Endothelial cell of umbilical vein (primary cell): ENCODE measurements at regions not wholly inside any gene's neighbourhood (a gene's known extent, or its start where the extent isn't known, plus 50 kb on each side); places are given as distances from the start of the nearest gene placed in this dataset.

Source experiments
- BruUV-seq: library from RNA; stranded (reverse); fragments of 400-500 nt; replicated peaks from 2 replicates; lab custom pipeline; 2021; lab: Mats Ljungman, UMichigan
- CTCF ChIA-PET: fragments of 300-600, 350-600 bp; sonication (Branson Sonifier 250); formaldehyde crosslinking; loops from one replicate; lab custom pipeline; 2021; ENCODE audit warnings: antibody characterized with exemption, inconsistent platforms; lab: Charles Lee
- POLR2A ChIA-PET: fragments of 300-600, 350-600 bp; sonication (Branson Sonifier 250); formaldehyde crosslinking; loops from one replicate; lab custom pipeline; 2021; ENCODE audit warnings: antibody characterized with exemption, inconsistent platforms; lab: Charles Lee
- DNase-seq: peaks from one replicate; pipeline ENCODE4 v3.0.0-alpha.2; 2011; ENCODE audit warnings: low read depth, low spot score
- FAIRE-seq: peaks from 2 replicates; lab custom pipeline; 2011; peaks lifted over from hg19 to GRCh38; lab: Jason Lieb, UNC
- H2AFZ ChIP-seq: 2 replicates; pipeline ENCODE4 v1.6.0; 2012; ENCODE audit warnings: low read depth, low read length, control low read depth, inconsistent platforms
- H3K27ac ChIP-seq: 2 replicates; pipeline ENCODE4 v1.5.1; 2011; ENCODE audit warnings: low read depth, mild to moderate bottlenecking, control low read depth, low read length, moderate library complexity; ENCODE audit not compliant: insufficient read depth
- H3K27me3 ChIP-seq, 2 experiments: 2 replicates each; pipeline versions ENCODE4 v1.6.0 to v1.6.1; 2011; ENCODE audit warnings: low read length in 2 of 2, mixed read lengths in 1 of 2; ENCODE audit not compliant: control insufficient read depth in 2 of 2, insufficient read depth in 2 of 2
- H3K36me3 ChIP-seq, 2 experiments: 2 replicates in 1 of 2; 3 replicates in 1 of 2; pipeline ENCODE4 v1.5.1; 2011; ENCODE audit warnings: low read length in 2 of 2, mild to moderate bottlenecking in 1 of 2, moderate library complexity in 1 of 2; ENCODE audit not compliant: control insufficient read depth in 2 of 2, insufficient read depth in 2 of 2; ENCODE audit errors: extremely low read depth in 1 of 2
- H3K4me1 ChIP-seq: 3 replicates; pipeline ENCODE4 v1.5.1; 2011; ENCODE audit warnings: mild to moderate bottlenecking, low read length; ENCODE audit not compliant: control insufficient read depth, insufficient read depth; ENCODE audit errors: extremely low read depth
- H3K4me2 ChIP-seq: 2 replicates; pipeline ENCODE4 v1.6.1; 2011; ENCODE audit warnings: low read length, control low read depth, mixed read lengths; ENCODE audit not compliant: insufficient read depth
- H3K4me3 ChIP-seq, 3 experiments: fragments of 200-600 bp in 1 of 3; sonication (generic), shearing (Covaris generic) in 1 of 3; replicated peaks in 1 of 3; 2 replicates each; pipeline ENCODE4 v1.5.1; 2011 to 2016; ENCODE audit warnings: control low read depth in 3 of 3, low read length in 3 of 3, mild to moderate bottlenecking in 2 of 3, inconsistent platforms in 1 of 3, low read depth in 1 of 3, moderate library complexity in 1 of 3; ENCODE audit not compliant: insufficient read depth in 1 of 3
- H3K79me2 ChIP-seq: 2 replicates; pipeline ENCODE4 v1.6.0; 2012; ENCODE audit warnings: low read length, inconsistent platforms; ENCODE audit not compliant: control insufficient read depth, insufficient read depth
- H3K9ac ChIP-seq: replicated peaks from 2 replicates; pipeline ENCODE3; 2011; ENCODE audit warnings: low read length, control low read depth; ENCODE audit not compliant: insufficient read depth; ENCODE audit errors: extremely low read depth
- H3K9me1 ChIP-seq: replicated peaks from 3 replicates; pipeline ENCODE4 v1.6.0; 2011; ENCODE audit warnings: mild to moderate bottlenecking, low read length; ENCODE audit not compliant: control insufficient read depth, insufficient read depth; ENCODE audit errors: extremely low read depth
- H3K9me3 ChIP-seq: replicated peaks from 2 replicates; pipeline ENCODE4 v1.5.1; 2012; ENCODE audit warnings: low read length, inconsistent platforms; ENCODE audit not compliant: control insufficient read depth, insufficient read depth
- H4K20me1 ChIP-seq: replicated peaks from 2 replicates; pipeline ENCODE3; 2011; ENCODE audit warnings: mild to moderate bottlenecking, low read length; ENCODE audit not compliant: control insufficient read depth, insufficient read depth; ENCODE audit errors: extremely low read depth
- EZH2 ChIP-seq: IDR thresholded peaks from 2 replicates; pipeline ENCODE4 v1.6.1; 2012; ENCODE audit warnings: borderline replicate concordance, low read depth, mild to moderate bottlenecking, moderate library complexity, low read length, inconsistent platforms; ENCODE audit not compliant: severe bottlenecking
- FOS ChIP-seq: IDR thresholded peaks from 2 replicates; pipeline ENCODE4 v1.6.1; 2011; ENCODE audit warnings: mild to moderate bottlenecking, low read length, moderate library complexity, borderline replicate concordance; ENCODE audit not compliant: insufficient read depth
- GATA2 ChIP-seq: IDR thresholded peaks from 2 replicates; pipeline ENCODE4 v1.7.0; 2011; ENCODE audit warnings: low read depth, mild to moderate bottlenecking, moderate library complexity, mixed read lengths, low read length; ENCODE audit not compliant: insufficient read length, insufficient read depth
- JUN ChIP-seq: IDR thresholded peaks from 2 replicates; pipeline ENCODE4 v1.6.1; 2011; ENCODE audit warnings: borderline replicate concordance, low read depth; ENCODE audit not compliant: insufficient read length, insufficient read depth
- MYC ChIP-seq: IDR thresholded peaks from one replicate; pipeline ENCODE4 v1.6.1; 2011; ENCODE audit warnings: mild to moderate bottlenecking, low read depth, low read length
- POLR2A ChIP-seq: IDR thresholded peaks from 2 replicates; pipeline ENCODE4 v1.6.1; 2012; ENCODE audit warnings: low read depth, mild to moderate bottlenecking, control low read depth, low read length
- POLR2AphosphoS5 ChIP-seq: IDR thresholded peaks from 2 replicates; pipeline ENCODE4 v1.6.1; 2012; ENCODE audit warnings: low read depth, mild to moderate bottlenecking, control low read depth, low read length, moderate library complexity; ENCODE audit not compliant: insufficient read depth
- dilution Hi-C: fragments of 300-500 bp; cut with MboI; formaldehyde crosslinking; loops from one replicate; pipeline ENCODE4 v1.15.0; 2019; ENCODE audit warnings: low sequenced_read_pairs; ENCODE audit not compliant: extremely low pct_ligation_motif_present
- intact Hi-C: fragments of 100-400 bp; cut with micrococcal nuclease; formaldehyde crosslinking; loops from one replicate; pipeline ENCODE4 v1.10.0; 2022
- TF ChIP-seq, protein P1 (sequence below): IDR thresholded peaks from 2 replicates; pipeline ENCODE4 v1.6.1; 2011; ENCODE audit not compliant: insufficient read depth, insufficient read length

DNA sequence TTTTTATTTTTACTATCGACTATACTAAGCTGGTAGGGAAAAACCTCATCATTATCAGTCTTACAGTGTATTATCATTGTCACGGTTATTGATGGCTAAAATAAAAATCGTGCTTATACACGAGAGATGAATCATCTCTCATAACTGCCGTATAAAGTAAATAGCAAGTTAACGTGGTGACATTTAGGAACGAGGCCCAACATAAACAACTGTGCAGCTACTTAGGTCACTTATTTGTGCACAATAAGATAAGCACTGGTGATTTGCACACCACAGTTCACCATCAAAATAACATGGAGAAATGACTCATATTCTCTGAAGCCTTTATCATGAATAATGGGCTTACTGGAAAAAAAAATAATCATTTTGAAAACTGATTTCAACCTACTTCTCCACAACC lies 482.0 kb upstream of the TENM3 start:
- intact Hi-C loops (no loop called here), dilution Hi-C loops (no loop called here)
- POLR2A ChIA-PET, result no interaction called here
- Histone ChIP-seq H4K20me1 (no peaks in the 10 kb centered on the region), H2AFZ (no peak overlapping the region), H3K27me3 (no peaks in the 10 kb centered on the region), H3K27ac (no peak overlapping the region), H3K4me1 (no peaks in the 10 kb centered on the region), H3K9me1 (no peaks in the 10 kb centered on the region), H3K4me3 (no peak overlapping the region), H3K9ac (no peak overlapping the region), H3K9me3 (peaks cover 4% of the 10 kb centered on the region), H3K4me2 (no peak overlapping the region), H3K79me2 (no peaks in the 10 kb centered on the region), H3K36me3 (no peaks in the 10 kb centered on the region)
- TF ChIP-seq JUN, result no peak
- TF ChIP-seq POLR2AphosphoS5, result no peak
- TF ChIP-seq POLR2A, result no peak
- TF ChIP-seq FOS, result no peak
- no peak for TF ChIP-seq GATA2
- TF ChIP-seq, protein P1, sequence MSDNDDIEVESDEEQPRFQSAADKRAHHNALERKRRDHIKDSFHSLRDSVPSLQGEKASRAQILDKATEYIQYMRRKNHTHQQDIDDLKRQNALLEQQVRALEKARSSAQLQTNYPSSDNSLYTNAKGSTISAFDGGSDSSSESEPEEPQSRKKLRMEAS, result no peak
- TF ChIP-seq MYC, result no peak
- FAIRE-seq (no peak), DNase-seq (no peak)
- CTCF ChIA-PET, result no interaction called here
- no TSS peak for BruUV-seq

DNA sequence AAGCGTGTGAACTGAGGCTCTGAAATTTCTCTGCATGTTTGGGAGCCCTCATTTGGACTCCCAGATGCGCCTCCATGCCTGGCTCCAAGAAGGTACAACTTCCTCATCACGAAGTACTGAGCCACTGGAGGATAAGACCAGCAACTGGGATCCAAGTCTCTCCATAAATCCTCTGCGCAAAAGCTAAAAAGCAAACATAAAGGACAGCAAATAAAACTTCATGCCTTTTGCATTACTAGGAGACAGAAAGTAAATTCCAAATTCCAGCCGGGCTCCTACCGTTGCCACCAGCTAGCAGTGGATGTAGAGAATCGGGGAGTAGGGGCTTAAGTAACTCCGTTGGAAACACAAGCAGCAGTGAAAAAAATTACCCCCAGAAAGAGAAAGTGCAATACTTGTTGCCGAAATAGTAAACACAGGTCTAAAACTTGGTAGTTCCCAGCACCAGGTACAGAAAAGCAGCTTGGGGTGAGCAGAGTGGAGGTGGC lies 477.1 kb upstream of the TENM3 start:
- Histone ChIP-seq H3K27me3 (no peaks in the 10 kb centered on the region), H3K36me3 (no peaks in the 10 kb centered on the region), H3K9me1 (no peaks in the 10 kb centered on the region), H3K27ac (no peak overlapping the region), H3K4me3 (no peak overlapping the region), H3K9me3 (peaks cover 5% of the 10 kb centered on the region), H3K4me2 (no peak overlapping the region), H3K4me1 (no peaks in the 10 kb centered on the region), H3K9ac (no peak overlapping the region), H2AFZ (no peak overlapping the region), H4K20me1 (no peaks in the 10 kb centered on the region), H3K79me2 (no peaks in the 10 kb centered on the region)
- DNase-seq (no peak), FAIRE-seq (no peak)
- no TSS peak for BruUV-seq
- dilution Hi-C loops (no loop called here), intact Hi-C loops (no loop called here)
- ChIA-PET CTCF (no interaction called here), POLR2A (no interaction called here)
- TF ChIP-seq GATA2 (no peak), EZH2 (no peak), FOS (no peak), POLR2AphosphoS5 (no peak), POLR2A (no peak), MYC (no peak)
